HG03095 (cell line): ENCODE measurements at regions not wholly inside any gene's neighbourhood (a gene's known extent, or its start where the extent isn't known, plus 50 kb on each side); places are given as distances from the start of the nearest gene placed in this dataset.
"Not testable (repeated sequence)": the region's sequence is repeated elsewhere in the genome, so short reads cannot be mapped to it uniquely, and the experiment has no call there.

Source experiments
- ATAC-seq: cut with Tn5 transposase; IDR thresholded peaks from one replicate; pipeline ENCODE4 v1.9.1; 2021; ENCODE audit warnings: moderate library complexity; ENCODE audit not compliant: unreplicated experiment

DNA sequence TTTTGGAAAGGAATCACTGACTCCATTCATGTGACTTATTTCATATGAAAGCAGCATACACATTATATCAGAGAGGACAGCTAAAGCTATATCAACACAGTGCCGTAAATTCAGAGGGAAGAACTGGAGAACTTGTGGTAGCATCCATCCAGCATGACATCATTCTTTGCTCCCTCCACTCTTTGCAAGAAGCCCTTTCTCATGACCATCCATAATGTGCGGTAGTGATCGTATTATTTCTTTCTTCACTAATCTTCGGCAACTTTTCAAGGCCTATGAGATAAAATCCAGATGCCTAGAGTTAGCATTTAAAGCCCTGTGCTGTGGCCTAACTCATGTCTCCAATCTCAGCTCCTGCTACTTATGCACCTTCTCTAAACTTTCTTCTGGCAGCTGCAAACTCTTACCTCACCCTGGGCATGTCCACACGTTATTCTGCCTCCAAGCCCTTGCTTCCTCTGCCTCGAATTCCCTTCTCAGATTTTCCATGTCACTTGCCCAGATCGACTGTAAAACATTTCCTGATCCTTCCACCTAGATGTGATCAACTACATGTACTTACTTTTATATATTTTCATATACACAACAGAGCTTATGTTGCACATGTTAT lies 307.3 kb upstream of the SGCD start:
- ATAC-seq = no peak

DNA sequence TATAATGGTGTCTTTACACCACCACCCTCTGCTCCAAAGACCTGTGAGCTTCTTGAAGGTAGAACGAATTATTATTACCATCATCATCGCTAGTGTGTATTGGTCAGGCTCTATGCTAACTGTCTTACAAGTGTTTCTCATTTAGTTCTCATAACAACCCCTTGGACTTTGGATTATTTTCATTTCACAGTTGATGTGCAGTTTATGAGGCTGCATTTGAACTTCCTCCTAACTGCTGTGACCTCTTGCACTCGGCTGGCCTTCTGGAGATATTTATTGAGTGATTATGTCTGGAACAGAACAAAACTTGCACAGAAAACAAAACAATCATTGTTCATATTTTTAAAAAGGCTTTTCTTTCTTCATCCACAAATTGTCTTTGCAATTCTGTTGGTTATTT lies 306.3 kb upstream of the SGCD start:
- ATAC-seq = no peak

DNA sequence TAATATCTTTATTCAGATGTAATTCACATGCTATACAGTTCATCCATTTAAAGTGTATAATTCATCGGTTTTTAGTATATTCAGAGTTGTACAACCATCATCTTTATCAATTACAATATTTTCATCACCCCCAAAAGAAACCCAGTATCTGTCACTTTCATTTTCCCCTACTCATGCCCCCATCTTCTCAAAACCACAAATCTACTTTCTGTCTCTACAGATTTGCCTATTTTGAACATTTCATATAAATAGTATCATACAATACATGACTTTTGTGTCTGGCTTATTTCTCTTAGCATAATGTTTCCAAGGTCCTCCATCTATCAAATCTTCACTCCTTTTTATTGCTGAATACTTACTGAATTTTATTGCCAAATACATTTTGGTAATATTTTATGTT lies 305.1 kb upstream of the SGCD start:
- ATAC-seq = no peak

DNA sequence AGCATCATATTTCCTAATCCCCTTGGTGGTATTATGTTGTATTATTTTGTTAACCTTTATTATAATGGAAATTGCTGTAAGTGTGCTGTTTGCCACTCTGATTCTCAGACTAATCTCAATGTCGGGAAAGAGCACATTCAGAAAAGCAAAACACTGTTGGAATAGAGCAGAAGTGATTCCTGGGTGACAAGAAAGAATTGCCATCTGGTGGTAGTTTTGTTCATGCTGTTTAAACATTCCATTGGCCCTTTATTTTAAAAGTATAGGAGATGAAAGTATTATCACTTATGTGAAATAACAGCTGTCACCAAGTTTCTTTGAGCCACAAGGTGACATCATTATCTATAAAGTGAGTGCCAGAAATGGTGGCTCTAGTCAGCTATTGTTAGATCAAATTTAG lies 301.3 kb upstream of the SGCD start:
- no peak for ATAC-seq

DNA sequence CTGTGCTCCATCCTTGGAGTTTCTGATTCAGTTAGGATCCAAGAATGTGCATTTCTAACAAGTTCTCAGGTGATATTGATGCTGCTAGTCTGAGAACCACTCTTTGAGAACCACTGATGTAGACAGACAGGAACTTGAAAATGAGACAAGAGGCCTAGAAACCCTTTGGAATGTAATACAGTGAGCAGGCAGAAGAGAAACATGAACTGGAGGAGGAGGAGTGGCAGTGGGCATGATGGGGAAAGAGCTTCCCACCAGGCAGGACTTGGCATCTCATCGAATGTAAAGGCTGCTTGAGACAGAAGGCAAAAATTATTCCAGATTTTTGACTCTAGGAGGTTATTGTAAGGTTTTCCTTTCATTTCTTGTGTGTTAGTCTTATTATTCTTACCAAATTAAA lies 295.8 kb upstream of the SGCD start:
- no peak for ATAC-seq

DNA sequence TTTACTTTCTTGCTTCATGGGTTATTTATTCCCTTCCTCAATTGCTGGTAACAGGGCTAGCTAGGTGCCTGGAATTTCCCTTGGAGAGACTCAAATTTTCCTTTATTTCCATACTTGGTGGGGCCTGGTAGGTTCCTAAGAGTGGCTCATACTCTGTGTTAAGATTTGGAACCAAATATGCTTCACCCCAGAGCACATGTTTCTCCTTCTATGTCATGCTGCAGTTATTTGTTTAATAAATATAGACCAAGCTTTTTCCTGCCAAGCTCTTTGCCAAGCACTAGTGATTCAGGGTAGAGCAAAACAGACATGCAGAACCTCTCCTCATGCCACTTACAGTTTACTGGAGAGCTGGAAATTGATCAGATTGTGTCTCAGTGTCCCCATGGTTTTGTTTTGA lies 290.3 kb upstream of the SGCD start:
- ATAC-seq = no peak

DNA sequence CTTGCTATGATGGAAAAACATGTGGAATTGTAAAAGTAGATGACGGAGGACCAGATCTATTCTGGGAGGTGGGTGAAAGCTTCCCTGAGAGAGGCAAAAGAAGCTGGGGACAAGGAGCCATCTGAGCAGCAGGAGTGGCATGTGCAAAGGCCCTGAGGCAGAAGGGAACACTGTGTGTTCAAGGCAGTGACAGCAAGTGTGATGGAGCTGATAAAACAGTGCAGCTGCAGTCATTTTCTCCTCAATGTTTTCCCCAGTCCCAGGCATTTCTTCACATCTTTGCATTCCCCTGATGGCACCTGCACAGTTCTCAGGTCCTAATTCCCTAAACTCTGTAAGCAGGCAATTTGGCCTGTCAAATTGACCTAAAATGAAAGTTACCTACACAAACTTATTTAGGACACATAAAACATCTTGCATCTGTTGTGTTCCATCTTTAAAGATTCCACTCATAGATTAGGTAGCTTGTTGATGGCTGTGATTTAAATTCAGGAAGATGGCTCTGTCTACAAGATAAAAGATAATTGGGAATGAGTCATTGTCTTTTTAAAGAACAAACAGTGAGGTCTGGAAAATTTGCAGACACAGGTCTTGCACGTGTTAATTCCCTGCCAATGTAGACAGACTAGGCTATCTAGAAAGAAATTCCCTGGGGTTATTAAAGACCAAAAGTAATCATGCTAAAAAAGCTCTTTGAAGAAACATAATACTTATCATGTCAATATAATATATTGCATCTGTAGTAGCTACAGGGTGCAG lies 289.6 kb upstream of the SGCD start:
- no peak for ATAC-seq

DNA sequence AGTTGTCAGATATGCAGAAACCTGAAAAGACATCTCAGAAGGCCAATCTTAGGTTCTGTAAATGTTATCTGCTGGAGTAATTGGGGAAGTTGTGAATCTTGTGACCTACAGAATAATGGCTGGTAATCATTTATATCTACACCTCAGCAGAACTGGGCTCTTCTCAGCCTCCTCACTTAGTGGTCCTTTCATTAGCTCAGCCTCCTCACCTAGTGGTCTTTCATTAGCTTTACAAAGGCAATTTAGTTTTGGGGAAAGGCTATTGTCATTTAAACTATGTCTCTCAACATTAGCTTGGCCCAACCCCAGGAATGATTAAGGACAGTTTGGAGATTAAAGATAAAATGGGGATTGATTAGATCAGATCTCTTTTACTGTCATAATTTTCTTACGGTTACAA lies 284.2 kb upstream of the SGCD start:
- ATAC-seq = no peak

DNA sequence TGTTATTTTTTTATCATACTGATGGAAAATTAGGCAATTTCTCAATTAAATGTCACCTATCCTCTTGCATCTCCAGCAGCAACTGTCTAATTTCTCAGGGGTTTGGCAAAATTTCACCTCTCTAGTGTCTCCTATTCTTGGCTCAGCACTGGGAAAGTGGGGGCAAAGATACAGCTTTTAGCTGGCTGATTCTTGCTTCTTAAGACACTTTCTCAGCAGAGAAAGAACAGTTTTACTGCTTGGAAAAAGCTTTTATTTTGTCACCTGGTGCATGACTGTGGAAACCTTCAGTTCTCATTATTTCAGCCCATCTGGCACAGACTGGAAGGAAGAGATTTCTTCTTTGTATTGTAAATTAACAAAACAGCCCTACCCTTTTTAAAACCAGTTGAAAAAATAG lies 283.6 kb upstream of the SGCD start:
- ATAC-seq = no peak

DNA sequence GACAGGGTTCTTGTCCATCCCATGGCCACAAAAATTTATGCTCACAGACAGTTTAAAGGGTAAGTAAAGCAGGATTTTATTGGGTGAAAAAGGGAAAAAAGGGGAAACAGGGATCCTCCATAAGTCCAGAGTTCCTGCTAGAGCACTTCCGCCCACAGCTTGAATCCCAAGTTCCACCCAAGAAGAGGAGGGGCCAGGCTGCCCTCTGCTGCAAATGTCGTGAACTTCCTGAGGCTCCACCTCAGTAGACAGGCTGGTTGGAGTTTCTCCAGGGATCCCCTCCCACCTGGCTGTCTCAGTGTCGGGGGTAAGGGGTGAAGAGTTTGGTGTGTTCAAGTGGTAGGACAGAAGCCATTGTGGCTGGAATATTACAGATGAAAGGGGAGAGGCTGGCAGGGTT lies 275.0 kb upstream of the SGCD start:
- ATAC-seq = no peak

DNA sequence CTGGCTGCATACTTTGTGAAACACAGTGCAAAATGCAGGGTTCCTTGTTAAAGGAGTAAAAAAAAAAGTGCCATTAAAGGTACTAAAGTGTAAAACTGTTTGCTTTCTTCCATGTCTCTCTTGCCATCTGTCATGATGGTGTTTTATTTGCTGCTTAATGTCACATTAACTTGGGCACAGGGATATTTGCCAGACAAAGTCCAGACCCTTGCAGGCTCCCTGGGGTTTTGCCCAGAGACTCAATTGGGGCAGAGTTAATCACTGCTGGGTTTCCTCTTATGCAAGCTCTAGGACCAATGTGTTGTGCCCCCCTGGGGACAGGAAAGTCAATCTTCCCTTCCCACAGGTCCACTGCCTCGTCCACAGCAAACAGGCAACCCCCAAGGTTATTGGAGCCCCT lies 274.3 kb upstream of the SGCD start:
- ATAC-seq = no peak

DNA sequence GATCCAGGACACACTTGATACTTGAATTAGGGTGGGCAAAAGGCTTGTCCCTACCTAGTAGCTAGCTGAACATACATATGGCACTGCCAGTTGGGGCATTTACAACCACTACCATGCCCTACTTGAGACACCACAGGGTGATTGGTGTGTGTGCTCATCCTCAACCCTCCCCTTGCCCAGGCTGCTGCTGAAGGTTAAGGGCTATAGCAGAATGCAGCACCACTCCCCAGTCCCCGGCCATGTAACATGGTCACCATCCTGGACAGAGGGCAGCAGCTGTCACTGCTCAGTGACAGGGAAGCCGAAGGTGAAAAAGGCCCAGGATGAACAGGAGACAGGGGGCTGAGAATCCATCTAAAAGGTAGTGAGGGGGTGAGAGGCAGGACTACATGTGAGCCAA lies 273.9 kb upstream of the SGCD start:
- ATAC-seq = no peak

DNA sequence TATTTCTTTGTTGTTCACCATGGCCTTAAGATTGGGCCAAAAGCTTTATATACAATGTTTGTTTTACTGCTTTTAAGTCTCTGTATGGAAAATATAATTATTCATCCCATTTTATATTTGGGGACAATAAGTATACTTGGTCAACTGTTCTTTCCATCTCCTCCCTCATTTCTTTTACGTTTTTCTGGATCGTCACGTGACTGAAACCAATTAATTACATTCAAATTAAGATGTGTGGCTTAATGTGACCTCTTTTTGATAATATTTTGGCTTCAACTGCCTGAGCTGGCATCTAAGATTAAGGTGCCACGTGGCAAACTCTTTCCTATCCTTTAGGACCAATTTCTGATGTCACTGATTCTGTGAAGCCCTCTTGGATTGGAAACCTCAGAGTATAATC lies 250.1 kb upstream of the SGCD start:
- no peak for ATAC-seq

DNA sequence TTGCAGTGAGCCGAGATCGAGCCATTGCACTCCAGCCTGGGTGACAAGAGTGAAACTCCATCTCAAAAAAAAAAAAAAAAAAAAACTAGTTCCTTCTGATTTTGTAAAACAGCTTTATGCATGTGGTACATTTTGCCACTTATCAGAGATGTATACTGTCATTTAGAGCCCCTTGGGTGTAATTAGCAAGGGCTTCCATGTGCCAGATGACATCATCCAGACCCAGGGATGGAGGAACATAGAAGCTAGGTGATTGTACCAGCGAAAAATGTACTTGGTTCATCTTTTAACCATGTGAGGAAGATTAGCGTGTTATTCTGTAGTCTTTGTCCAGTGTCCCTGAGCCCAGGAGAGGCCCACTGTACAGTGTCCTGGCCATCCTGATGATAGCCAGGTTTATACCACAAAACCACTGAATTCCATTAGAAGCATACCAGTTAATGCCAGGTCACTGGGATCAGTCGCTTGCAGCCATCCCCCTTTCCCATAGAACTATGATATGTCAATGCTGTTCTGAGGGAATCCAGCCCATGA lies 239.3 kb upstream of the SGCD start:
- no peak for ATAC-seq

DNA sequence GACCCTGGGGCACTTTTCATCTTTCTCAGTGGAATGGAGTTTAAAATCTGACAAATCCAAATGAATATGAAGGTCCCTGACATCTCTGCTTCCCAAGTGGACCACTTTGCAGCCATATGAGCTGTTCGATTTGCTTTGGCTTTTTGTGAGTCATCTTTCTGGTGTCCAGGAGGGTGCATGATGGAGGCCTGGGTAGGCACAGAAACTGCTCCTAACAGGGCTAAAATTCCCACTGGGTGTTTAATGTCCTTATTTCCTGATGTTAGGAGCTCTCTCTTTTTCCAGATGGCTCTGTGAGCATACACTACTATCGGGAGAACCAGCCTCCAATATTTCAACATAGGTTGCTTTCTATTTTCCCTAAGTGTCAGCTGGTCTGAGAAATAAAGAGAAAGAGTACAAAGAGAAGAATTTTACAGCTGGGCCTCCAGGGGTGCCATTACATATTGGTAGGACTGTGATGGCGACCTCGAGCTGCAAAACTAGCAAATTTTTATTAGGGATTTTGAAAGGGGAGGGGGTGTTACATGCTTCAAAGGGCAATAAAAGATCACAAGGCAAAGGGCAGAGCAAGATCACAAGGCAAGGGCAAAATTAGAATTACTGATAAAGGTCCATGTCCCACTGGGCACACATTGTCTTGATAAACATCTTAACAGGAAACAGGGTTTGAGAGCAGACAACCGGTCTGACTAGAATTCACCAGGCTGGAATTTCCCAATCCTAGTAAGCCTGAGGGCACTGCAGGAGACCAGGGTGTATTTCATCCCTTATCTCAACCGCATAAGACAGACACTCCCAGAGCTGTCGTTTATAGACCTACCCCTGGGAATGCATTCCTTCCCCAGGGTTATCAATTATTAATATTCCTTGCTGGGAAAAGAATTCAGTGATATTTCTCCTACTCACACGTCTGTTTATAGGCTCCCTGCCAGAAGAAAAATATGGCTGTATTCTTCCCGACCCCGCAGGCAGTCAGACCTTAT lies 236.7 kb upstream of the SGCD start:
- ATAC-seq = not testable (repeated sequence)

DNA sequence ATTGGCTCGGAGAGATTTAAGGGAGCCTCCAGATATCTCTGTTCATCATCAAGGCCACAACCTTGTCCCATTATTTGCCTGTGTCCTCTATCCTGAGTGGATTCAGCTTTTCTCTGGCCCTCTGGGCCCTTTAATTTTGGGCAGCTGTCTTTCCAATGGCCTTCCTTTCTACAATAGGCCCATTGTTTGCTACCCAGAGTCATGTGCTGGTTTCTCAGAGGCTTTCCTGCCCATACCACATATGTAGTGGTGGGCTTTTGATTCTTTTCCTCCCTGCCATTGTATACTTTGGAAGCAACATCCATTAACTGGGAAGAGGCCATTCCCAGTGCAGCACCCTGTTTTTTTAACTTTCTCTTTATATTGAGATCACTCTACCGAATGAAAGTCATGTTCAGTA lies 233.9 kb upstream of the SGCD start:
- ATAC-seq = no peak

DNA sequence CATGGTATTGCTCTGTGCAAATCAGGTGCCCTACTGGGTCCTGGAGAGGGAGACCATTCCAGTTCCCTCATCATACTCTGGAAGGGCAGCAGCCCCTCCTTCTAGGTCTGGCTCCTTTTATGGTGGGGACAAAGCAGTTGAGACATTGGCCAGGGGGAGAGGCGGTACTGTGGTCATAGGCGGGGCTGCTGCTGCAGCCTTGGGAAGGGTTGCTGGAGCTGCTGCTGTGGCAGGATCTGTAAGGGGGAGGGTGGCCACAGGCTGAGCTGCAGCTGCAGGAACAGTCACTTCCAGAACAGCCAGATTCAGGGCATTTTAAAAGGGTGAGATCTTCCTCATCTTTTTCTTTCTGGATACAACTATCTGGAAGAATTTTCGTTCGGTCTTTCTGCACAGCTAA lies 233.0 kb upstream of the SGCD start:
- ATAC-seq = no peak

DNA sequence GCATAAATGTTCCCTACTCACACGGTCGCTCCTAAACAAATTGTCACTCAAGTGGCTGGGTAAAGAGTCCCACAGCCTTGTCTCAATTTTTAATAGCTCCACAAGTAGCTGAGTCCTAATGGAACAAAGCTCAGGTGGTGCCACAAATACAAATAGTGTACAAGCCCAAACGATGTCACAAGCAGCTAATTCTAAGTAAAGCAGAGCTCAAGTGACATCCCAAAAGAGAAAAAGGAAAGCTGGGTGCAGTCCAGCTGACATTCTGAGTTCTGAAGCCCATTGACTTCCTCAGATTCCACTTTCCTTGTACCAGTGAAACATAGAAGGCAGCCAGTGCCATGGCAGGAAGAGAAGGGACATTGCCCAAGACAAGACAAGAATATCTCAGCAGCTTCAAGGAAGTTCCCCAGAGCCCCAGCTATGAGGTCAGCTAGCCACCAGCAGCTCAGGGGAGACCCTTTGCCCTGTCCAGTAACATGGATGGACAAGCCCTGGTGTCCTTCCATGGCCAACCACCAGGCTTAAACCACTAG lies 231.2 kb upstream of the SGCD start:
- no peak for ATAC-seq

DNA sequence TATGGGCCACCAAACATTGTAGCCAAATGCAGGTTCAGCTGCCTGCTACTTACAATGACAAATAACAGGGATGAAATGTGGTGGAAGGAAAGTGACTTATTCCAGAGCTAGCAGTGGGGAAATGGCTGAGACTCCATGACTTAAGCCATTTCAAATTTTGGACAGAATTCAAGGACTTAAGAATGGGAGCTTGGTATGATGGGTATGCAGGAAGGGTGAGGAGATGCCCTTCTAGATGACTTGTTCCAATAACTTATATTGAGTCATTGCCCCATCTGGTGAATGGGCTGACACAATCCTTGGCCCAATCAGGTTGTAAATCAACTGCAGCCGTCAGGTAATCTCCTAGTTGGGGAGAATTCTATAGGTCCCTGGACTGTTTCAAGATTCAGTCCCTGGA lies 230.7 kb upstream of the SGCD start:
- ATAC-seq = no peak

DNA sequence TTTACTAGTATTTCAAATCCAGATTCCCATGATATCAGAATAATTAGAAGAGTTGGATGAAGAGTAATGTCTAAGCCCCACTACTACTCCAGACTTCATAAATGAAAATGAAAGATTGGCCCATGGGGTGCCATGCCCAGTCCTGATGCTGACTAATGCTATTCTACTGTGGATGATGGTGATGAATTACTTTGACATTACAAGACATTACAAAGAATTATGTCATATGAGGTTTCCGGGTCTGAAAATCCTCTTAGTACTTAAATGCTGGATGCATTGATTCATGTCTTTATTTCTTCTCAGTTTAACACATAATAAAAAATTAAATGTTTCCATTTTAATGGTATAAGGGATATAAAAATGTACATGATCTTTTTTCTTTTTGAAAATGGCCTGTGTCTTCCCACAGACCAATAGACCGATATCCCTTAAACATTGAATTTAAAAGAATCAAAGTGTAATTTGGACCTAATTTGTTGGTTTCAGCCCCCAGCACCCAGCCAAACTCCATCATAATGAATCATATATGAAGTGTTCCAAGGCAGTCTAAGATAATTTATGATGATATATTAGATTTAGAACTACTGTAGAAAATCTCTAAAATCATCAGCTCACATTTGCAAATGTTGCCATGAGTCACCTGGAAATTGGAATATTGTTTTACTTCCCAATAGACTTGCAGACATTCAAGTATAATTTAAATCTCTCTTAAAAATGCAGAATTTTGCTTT lies 223.6 kb upstream of the SGCD start:
- ATAC-seq = no peak
